Right cardiac atrium (tissue), 5 donors: ENCODE measurements at regions not wholly inside any gene's neighbourhood (a gene's known extent, or its start where the extent isn't known, plus 50 kb on each side); places are given as distances from the start of the nearest gene placed in this dataset.
A peak's percentile ranks its signal among the peaks of the same experiment; 100 is the strongest.

Experiments
- ATAC-seq, 2 donors: fragments of 200-7000 bp; cut with Tn5 transposase; one replicate each; pipeline versions ENCODE4 v1.8.0 to v1.9.1; 2020; ENCODE audit warnings: moderate library complexity in 2 of 2, mild to moderate bottlenecking in 1 of 2
- DNase-seq, 3 donors: peaks; one replicate each; pipeline ENCODE4 v3.0.0-alpha.2; 2020
- H3K27ac ChIP-seq: one replicate; pipeline ENCODE4 v1.5.1; 2013; ENCODE audit warnings: mild to moderate bottlenecking, low read length, control low read depth, moderate library complexity
- H3K27me3 ChIP-seq: one replicate; pipeline ENCODE4 v1.6.1; 2013; ENCODE audit not compliant: control insufficient read depth, insufficient read depth
- H3K4me1 ChIP-seq: one replicate; pipeline ENCODE4 v1.6.1; 2013; ENCODE audit warnings: low read length; ENCODE audit not compliant: control insufficient read depth, insufficient read depth
- H3K4me3 ChIP-seq: one replicate; pipeline ENCODE4 v1.5.1; 2013; ENCODE audit warnings: low read length, control low read depth
- H3K9me3 ChIP-seq: one replicate; pipeline ENCODE4 v1.6.1; 2013; ENCODE audit warnings: low read length; ENCODE audit not compliant: control insufficient read depth
- WGBS: extraction: QIAGEN DNeasy Blood & Tissue Kit; methylation state at CpG from one replicate; pipeline ENCODE4 v1.1.7; 2013; 5-methylcytosine and 5-hydroxymethylcytosine counted together
- intact Hi-C, 4 donors: fragments of 100-400 bp; cut with DNase I; formaldehyde crosslinking; loops; one replicate each; pipeline versions ENCODE4 v1.11.0 to v1.14.0; 2022 to 2023
- donor health status: healthy with polysubstance abuse.
- donor health status: DM: no; HTN: yes; CAD: no.
- donor health status: DM: no; HTN: no; CAD: no.
- donor health status: DM: no; HTN: yes; CAD: no; lungs with severe emphysema.
- donor health status: DM: yes; HTN: yes; CAD: no.

GRCh38 chr3:101084404-101084803, 91.2 kb upstream of the ABI3BP start:
- 36% methylated on average over 1 of the region's 1 CpG for WGBS
- ATAC-seq (no peak), DNase-seq (no peak)
- Histone ChIP-seq H3K27ac (no peak overlapping the region), H3K9me3 (no peaks in the 10 kb centered on the region), H3K4me3 (no peak overlapping the region), H3K4me1 (no peaks in the 10 kb centered on the region), H3K27me3 (no peaks in the 10 kb centered on the region)
- intact Hi-C loops, result no loop called here

GRCh38 chr3:101081999-101082398, 88.8 kb upstream of the ABI3BP start:
- intact Hi-C loops, result no loop called here
- ATAC-seq, result no peak

GRCh38 chr3:101081446-101081845, 88.2 kb upstream of the ABI3BP start:
- no peak overlapping the region for H3K27ac ChIP-seq
- intact Hi-C loops, result no loop called here
- H3K27me3 ChIP-seq, result no peaks in the 10 kb centered on the region
- WGBS, result 78% methylated on average over 2 of the region's 2 CpGs
- no peaks in the 10 kb centered on the region for H3K9me3 ChIP-seq
- H3K4me1 ChIP-seq, result no peaks in the 10 kb centered on the region
- DNase-seq (no peak), ATAC-seq (no peak)
- H3K4me3 ChIP-seq, result no peak overlapping the region

More at GRCh38 chr3:101081999-101082398, 88.8 kb upstream of the ABI3BP start:
- no peaks in the 10 kb centered on the region for H3K9me3 ChIP-seq
- no peaks in the 10 kb centered on the region for H3K27me3 ChIP-seq
- no peak for DNase-seq
- H3K4me3 ChIP-seq, result no peak overlapping the region
- H3K4me1 ChIP-seq, result no peaks in the 10 kb centered on the region
- H3K27ac ChIP-seq, result no peak overlapping the region

GRCh38 chr3:101077361-101078011, 84.3 kb upstream of the ABI3BP start:
- DNase-seq, result no peak
- intact Hi-C loops, result no loop called here
- Histone ChIP-seq H3K4me3 (no peak overlapping the region), H3K27ac (no peak overlapping the region), H3K9me3 (no peaks in the 10 kb centered on the region), H3K27me3 (no peaks in the 10 kb centered on the region), H3K4me1 (no peaks in the 10 kb centered on the region)
- no peak for ATAC-seq
- 75% methylated on average over 3 of the region's 3 CpGs for WGBS

- no peaks in the 10 kb centered on the region for H3K27me3 ChIP-seq
- ATAC-seq, result no peak
- H3K9me3 ChIP-seq, result no peaks in the 10 kb centered on the region
- H3K27ac ChIP-seq, result no peak overlapping the region
- intact Hi-C loops, result loop anchor here in 1 of 4 donors (5.0 kb wide), 1 partner anchor 118 kb away; no protein-coding TSS in a partner anchor
- no peak for DNase-seq
- WGBS, result 88% methylated on average over 2 of the region's 2 CpGs
- H3K4me3 ChIP-seq, result no peak overlapping the region
- no peaks in the 10 kb centered on the region for H3K4me1 ChIP-seq
Measured at GRCh38 chr3:101074518-101074917, 81.3 kb upstream of the ABI3BP start.

GRCh38 chr3:101072300-101072699, 79.1 kb upstream of the ABI3BP start:
- ATAC-seq (peak in 1 of 2 donors; percentile 40), DNase-seq (no peak)
- no peaks in the 10 kb centered on the region for H3K9me3 ChIP-seq
- H3K27me3 ChIP-seq, result no peaks in the 10 kb centered on the region
- WGBS, result 54% methylated on average over 4 of the region's 4 CpGs
- no peaks in the 10 kb centered on the region for H3K4me1 ChIP-seq
- no peak overlapping the region for H3K27ac ChIP-seq
- H3K4me3 ChIP-seq, result no peak overlapping the region
- intact Hi-C loops, result loop anchor here in 1 of 4 donors (5.0 kb wide), 1 partner anchor 120 kb away; no protein-coding TSS in a partner anchor

GRCh38 chr3:101070799-101071121, 77.5 kb upstream of the ABI3BP start:
- ATAC-seq, result no peak
- H3K9me3 ChIP-seq, result no peaks in the 10 kb centered on the region
- H3K4me1 ChIP-seq, result no peaks in the 10 kb centered on the region
- intact Hi-C loops, result loop anchor here in 1 of 4 donors (5.0 kb wide), 1 partner anchor 122 kb away; no protein-coding TSS in a partner anchor
- H3K27ac ChIP-seq, result no peak overlapping the region
- no peak overlapping the region for H3K4me3 ChIP-seq
- DNase-seq, result no peak
- H3K27me3 ChIP-seq, result no peaks in the 10 kb centered on the region

GRCh38 chr3:101069901-101070798, 76.9 kb upstream of the ABI3BP start:
- intact Hi-C loops, result loop anchor here in 2 of 4 donors (5.0 to 10.0 kb wide), 2 partner anchors 122 to 125 kb away; no protein-coding TSS in a partner anchor
- WGBS, result 53% methylated on average over 6 of the region's 6 CpGs
- H3K27ac ChIP-seq, result no peak overlapping the region

GRCh38 chr3:101068876-101069606, 75.8 kb upstream of the ABI3BP start:
- DNase-seq (peak in 2 of 3 donors; percentile 41 to 56), ATAC-seq (peak in 1 of 2 donors; percentile 59)
- intact Hi-C loops, result loop anchor here in 1 of 4 donors (10.0 kb wide), 1 partner anchor 126 kb away; no protein-coding TSS in a partner anchor
- H3K9me3 ChIP-seq, result no peaks in the 10 kb centered on the region
- no peak overlapping the region for H3K4me3 ChIP-seq
- WGBS, result 45% methylated on average over 1 of the region's 1 CpG
- H3K27me3 ChIP-seq, result no peaks in the 10 kb centered on the region
- no peaks in the 10 kb centered on the region for H3K4me1 ChIP-seq
- no peak overlapping the region for H3K27ac ChIP-seq

More at GRCh38 chr3:101069901-101070798, 76.9 kb upstream of the ABI3BP start:
- Histone ChIP-seq H3K27me3 (no peaks in the 10 kb centered on the region), H3K9me3 (no peaks in the 10 kb centered on the region), H3K4me3 (no peak overlapping the region), H3K4me1 (no peaks in the 10 kb centered on the region)
- DNase-seq (peak; percentile 32 to 82 (median 79)), ATAC-seq (peak; percentile 56 to 59)

- Histone ChIP-seq H3K9me3 (no peaks in the 10 kb centered on the region), H3K4me3 (no peak overlapping the region), H3K4me1 (no peaks in the 10 kb centered on the region), H3K27ac (peak overlapping the region; percentile 50), H3K27me3 (no peaks in the 10 kb centered on the region)
- WGBS, result 31% methylated on average over 1 of the region's 1 CpG
- intact Hi-C loops, result loop anchor here in 1 of 4 donors (10.0 kb wide), 1 partner anchor 128 kb away; no protein-coding TSS in a partner anchor
- DNase-seq (peak in 1 of 3 donors; percentile 25), ATAC-seq (peak; percentile 45 to 53)
Measured at GRCh38 chr3:101066711-101067129, 73.5 kb upstream of the ABI3BP start.
